Renal cortex interstitium (tissue), 11 donors: ENCODE measurements at regions not wholly inside any gene's neighbourhood (a gene's known extent, or its start where the extent isn't known, plus 50 kb on each side); places are given as distances from the start of the nearest gene placed in this dataset.
"Not testable (repeated sequence)": the region's sequence is repeated elsewhere in the genome, so short reads cannot be mapped to it uniquely, and the experiment has no call there.

Source experiments
- DNase-seq, 11 donors: peaks; one replicate each; pipeline ENCODE4 v3.0.0-alpha.2; 2013; ENCODE audit warnings: low read depth in 9 of 11, low spot score in 4 of 11; ENCODE audit errors: extremely low read depth in 1 of 11

GRCh38 chr7:13724977-13725566, 264.4 kb downstream of the ETV1 start:
- DNase-seq, result no peak

GRCh38 chr7:13725591-13725990, 263.9 kb downstream of the ETV1 start:
- DNase-seq, result no peak

- DNase-seq, result no peak
These were observed 262.2 kb downstream of the ETV1 start for GRCh38 chr7:13727279-13727678.

- DNase-seq, result no peak
These were observed 261.7 kb downstream of the ETV1 start for GRCh38 chr7:13727751-13728150.

- DNase-seq, result not testable (repeated sequence)
These were observed 261.0 kb downstream of the ETV1 start for GRCh38 chr7:13728430-13728829.

GRCh38 chr7:13731643-13732042, 257.8 kb downstream of the ETV1 start:
- DNase-seq, result peak in 1 of 11 donors; percentile 6

- no peak for DNase-seq
These were observed 251.9 kb downstream of the ETV1 start for GRCh38 chr7:13737563-13737962.

- no peak for DNase-seq
These were observed 247.3 kb downstream of the ETV1 start for GRCh38 chr7:13742126-13742525.

- DNase-seq, result peak in 3 of 11 donors; percentile 11 to 40 (median 21)
These were observed 246.7 kb downstream of the ETV1 start for GRCh38 chr7:13742811-13743210.

GRCh38 chr7:13743226-13743625, 246.2 kb downstream of the ETV1 start:
- DNase-seq, result no peak

GRCh38 chr7:13745530-13745929, 243.9 kb downstream of the ETV1 start:
- no peak for DNase-seq

- DNase-seq, result no peak
These were observed 240.5 kb downstream of the ETV1 start for GRCh38 chr7:13748998-13749397.

- DNase-seq, result no peak
These were observed 239.8 kb downstream of the ETV1 start for GRCh38 chr7:13749636-13750035.

- DNase-seq, result no peak
These were observed 237.7 kb downstream of the ETV1 start for GRCh38 chr7:13751766-13752165.

GRCh38 chr7:13757841-13758240, 231.6 kb downstream of the ETV1 start:
- DNase-seq, result no peak

- DNase-seq, result not testable (repeated sequence)
These were observed 223.6 kb downstream of the ETV1 start for GRCh38 chr7:13765853-13766252.

GRCh38 chr7:13770305-13770704, 219.2 kb downstream of the ETV1 start:
- DNase-seq, result no peak

GRCh38 chr7:13774976-13775375, 214.5 kb downstream of the ETV1 start:
- DNase-seq, result no peak

- DNase-seq, result no peak
These were observed 212.2 kb downstream of the ETV1 start for GRCh38 chr7:13777242-13777641.

- DNase-seq, result no peak
These were observed 210.5 kb downstream of the ETV1 start for GRCh38 chr7:13778967-13779366.

- DNase-seq, result no peak
These were observed 198.9 kb downstream of the ETV1 start for GRCh38 chr7:13790611-13791010.

- no peak for DNase-seq
These were observed 197.3 kb downstream of the ETV1 start for GRCh38 chr7:13792208-13792607.
